Hepatocyte (in vitro differentiated cells): ENCODE measurements at regions not wholly inside any gene's neighbourhood (a gene's known extent, or its start where the extent isn't known, plus 50 kb on each side); places are given as distances from the start of the nearest gene placed in this dataset.

Source experiments
- CTCF ChIP-seq: fragments of 200-600 bp; sonication (generic); IDR thresholded peaks from 2 replicates; pipeline ENCODE4 v1.5.1; 2016; ENCODE audit warnings: antibody characterized with exemption, mild to moderate bottlenecking; ENCODE audit not compliant: poor library complexity
- EZH2 ChIP-seq: fragments of 200-600 bp; sonication (generic); IDR thresholded peaks from 2 replicates; pipeline ENCODE4 v1.6.1; 2016; ENCODE audit warnings: antibody characterized with exemption, mild to moderate bottlenecking, borderline replicate concordance
- EZH2phosphoT487 ChIP-seq: fragments of 200-600 bp; sonication (generic); IDR thresholded peaks from one replicate; pipeline ENCODE4 v1.6.1; 2018; ENCODE audit warnings: antibody characterized with exemption, mild to moderate bottlenecking, low read depth, moderate library complexity; ENCODE audit not compliant: unreplicated experiment, severe bottlenecking

DNA sequence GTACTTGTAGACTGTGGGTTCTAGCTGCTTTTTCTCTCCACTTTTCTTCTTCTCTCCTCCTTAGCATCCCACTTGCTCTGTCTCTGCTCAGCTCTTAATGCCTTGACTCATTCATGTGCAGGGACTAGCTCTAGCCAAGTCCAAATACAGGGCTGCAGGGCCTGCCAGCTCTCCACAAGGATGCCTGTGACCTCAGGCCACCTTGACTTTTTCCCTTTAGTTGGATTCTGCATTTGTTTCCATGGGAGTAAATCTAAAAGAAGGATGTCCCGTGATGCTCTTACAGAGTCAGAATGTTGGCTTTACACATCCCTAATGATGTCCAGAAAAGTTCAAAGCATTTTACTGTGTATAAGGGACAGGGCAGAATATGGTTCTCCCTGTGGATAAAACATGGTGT is 101.8 kb upstream of the PREP start:
- no peak for TF ChIP-seq CTCF
- no peak for TF ChIP-seq EZH2
- TF ChIP-seq EZH2phosphoT487 = no peak
